DOHH2 (cell line): ENCODE measurements at regions not wholly inside any gene's neighbourhood (a gene's known extent, or its start where the extent isn't known, plus 50 kb on each side); places are given as distances from the start of the nearest gene placed in this dataset.

ENCODE experiments used
- CTCF ChIP-seq: fragments of 200-600 bp; sonication (generic); IDR thresholded peaks from one replicate; pipeline ENCODE4 v1.5.1; 2014; ENCODE audit warnings: antibody characterized with exemption, mild to moderate bottlenecking, low read depth, low read length; ENCODE audit not compliant: poor library complexity, severe bottlenecking
- EZH2phosphoT487 ChIP-seq: fragments of 200-600 bp; sonication (generic); IDR thresholded peaks from 2 replicates; pipeline ENCODE4 v1.6.1; 2017; ENCODE audit warnings: borderline replicate concordance, mild to moderate bottlenecking, antibody characterized with exemption, low read length, moderate library complexity, mixed read lengths

- TF ChIP-seq EZH2phosphoT487 (no peak), CTCF (no peak)
Measured at GRCh38 chr17:72419866-72420774, 299.3 kb downstream of the SOX9 start.
